Effector CD4-positive, alpha-beta T cell (primary cell): ENCODE measurements at regions not wholly inside any gene's neighbourhood (a gene's known extent, or its start where the extent isn't known, plus 50 kb on each side); places are given as distances from the start of the nearest gene placed in this dataset.

Source experiments
- DNase-seq: peaks from one replicate; pipeline ENCODE4 v3.0.0-alpha.2; 2020

GRCh38 chr9:78605041-78606000 lies 308.4 kb downstream of the PSAT1 start:
- no peak for DNase-seq

GRCh38 chr9:78606001-78606379 lies 309.1 kb downstream of the PSAT1 start:
- DNase-seq, result no peak

DNA sequence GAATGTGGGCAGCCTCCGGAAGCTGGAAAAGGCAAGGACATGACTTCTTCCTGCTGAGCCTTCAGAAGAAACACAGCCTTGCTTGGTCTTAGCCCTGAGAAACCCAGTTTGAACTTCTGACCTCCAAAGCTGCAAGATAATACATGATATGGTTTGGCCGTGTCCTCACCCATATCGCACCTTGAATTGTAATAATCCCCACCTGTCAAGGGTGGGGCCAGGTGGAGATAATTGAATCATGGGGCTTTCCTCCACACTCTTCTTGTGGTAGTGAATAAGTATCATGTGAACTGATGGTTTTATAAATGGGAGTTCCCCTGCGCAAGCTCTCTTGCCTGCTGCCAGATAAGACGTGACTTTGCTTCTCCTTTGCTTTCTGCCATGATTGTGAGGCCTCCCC lies 310.9 kb downstream of the PSAT1 start:
- no peak for DNase-seq

DNA sequence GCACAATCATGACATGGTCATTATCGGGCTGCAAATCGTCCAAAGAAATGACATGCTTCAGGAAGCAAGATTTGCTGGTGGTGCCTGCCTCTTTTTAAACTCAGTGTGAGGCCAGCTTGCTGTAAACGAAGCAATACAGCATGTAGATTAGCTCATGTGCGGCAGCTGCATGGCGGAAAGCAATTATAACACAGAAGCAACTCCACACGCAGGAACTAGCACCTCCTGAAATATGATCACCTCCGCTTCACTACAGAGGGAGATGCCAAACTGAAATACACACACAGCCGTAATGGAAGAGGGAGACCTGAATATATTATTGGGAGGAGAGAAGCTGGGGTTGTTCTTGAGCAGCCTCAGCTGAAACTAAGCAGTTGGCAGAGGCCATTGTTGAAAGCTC lies 312.5 kb downstream of the PSAT1 start:
- DNase-seq, result no peak

GRCh38 chr9:78612091-78612490 lies 315.2 kb downstream of the PSAT1 start:
- DNase-seq, result no peak

DNA sequence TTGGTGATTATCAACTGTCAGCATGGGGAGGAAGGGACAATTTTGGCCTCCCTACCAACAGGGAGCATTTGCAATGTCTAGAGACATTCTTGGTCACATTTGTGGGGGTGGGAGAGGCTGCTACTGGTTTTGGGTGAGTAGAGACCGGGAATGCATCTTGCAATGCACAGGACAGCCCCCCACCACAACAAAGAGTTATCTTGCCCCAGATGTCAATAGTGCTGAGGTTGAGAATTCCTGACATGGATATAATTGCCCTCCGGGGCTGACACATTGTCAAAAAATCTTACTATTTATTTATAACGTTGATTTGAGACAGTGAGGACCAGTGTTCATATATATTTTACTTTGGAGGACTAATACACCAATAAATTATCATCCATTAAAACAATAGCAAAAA lies 316.1 kb downstream of the PSAT1 start:
- DNase-seq, result no peak

GRCh38 chr9:78614892-78615291 lies 318.0 kb downstream of the PSAT1 start:
- DNase-seq, result no peak

GRCh38 chr9:78615372-78615771 lies 318.4 kb downstream of the PSAT1 start:
- DNase-seq, result no peak

DNA sequence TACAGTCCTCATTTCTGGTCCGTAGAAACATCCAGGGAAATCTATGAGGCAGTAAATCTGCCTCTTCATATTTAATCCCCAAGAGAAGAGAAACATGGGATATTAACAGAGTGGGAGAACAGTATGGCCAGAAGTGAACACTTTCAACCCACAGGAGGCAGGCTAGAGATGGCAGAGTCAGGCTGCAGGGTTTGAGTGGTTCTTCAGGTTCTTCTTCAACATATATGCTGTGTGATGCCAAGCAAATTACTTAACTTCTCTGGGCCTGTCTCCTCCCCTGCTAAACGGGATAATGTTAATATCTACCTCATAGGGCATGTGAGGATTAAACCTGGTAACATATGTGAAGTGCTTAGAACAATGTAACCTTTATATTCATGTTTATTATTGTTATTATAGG lies 321.8 kb downstream of the PSAT1 start:
- DNase-seq, result no peak

DNA sequence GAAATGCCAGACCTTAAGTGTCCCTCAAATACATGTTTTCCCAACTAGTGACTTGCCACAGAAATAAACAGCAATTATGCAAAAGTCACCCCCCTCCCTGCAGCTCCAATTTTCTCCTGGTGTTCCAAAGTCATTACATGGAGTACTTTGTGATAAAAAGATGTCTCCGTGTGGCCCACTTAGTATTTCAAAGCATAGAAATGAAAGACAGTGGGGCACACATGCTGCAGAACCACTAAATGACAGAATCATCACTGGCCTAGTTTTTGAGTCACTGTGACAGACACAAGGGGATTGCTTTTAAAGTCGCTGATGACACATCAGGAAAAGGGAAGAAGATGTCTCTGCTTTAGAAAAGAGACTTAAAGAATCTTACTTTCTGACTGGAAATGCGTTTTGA lies 323.4 kb downstream of the PSAT1 start:
- no peak for DNase-seq

DNA sequence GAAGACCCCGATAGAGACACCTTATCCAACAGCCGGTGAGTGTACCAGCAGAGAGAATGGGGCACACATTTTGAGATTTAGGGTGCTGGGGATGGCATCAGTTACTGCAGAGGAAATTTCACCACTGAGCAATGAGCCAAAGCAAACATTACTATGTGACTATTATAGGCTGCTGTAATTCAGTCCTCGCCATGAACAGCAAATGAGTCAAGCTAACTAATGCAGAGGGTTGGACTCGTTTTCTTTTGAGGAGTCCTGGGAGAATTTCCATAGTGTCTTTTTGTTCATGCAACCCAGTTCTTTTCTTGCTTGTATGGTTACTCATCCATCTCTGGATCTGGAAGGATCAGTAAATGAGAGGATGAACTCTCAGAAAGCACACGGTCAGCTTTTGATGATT lies 323.8 kb downstream of the PSAT1 start:
- no peak for DNase-seq

- DNase-seq, result no peak
These were observed 325.2 kb downstream of the PSAT1 start for GRCh38 chr9:78622126-78622525.

GRCh38 chr9:78626971-78627370 lies 330.0 kb downstream of the PSAT1 start:
- DNase-seq, result no peak

- DNase-seq, result no peak
These were observed 334.0 kb downstream of the PSAT1 start for GRCh38 chr9:78630966-78631365.

DNA sequence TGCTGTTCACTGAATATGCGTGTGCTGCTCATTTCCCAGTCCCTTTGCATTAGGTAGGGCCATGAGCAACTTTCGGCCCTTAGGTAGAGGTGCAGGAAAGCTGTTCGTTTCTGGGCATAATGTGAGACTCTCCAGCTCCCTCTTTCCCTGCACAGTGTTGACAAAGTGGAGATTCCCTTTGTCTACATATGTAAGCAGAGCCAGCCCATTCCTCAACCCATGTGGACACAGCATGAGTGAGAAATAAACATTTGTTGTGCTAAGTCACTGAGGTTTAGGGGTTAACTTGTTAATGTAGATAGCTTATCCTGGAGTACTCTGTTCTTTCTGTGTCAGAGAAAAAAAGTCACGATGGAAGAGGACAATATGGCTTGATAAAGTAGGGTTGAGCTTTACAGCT lies 343.8 kb downstream of the PSAT1 start:
- no peak for DNase-seq

GRCh38 chr9:78644359-78644758 lies 347.4 kb downstream of the PSAT1 start:
- no peak for DNase-seq

GRCh38 chr9:78654324-78654723 lies 357.4 kb downstream of the PSAT1 start:
- no peak for DNase-seq

DNA sequence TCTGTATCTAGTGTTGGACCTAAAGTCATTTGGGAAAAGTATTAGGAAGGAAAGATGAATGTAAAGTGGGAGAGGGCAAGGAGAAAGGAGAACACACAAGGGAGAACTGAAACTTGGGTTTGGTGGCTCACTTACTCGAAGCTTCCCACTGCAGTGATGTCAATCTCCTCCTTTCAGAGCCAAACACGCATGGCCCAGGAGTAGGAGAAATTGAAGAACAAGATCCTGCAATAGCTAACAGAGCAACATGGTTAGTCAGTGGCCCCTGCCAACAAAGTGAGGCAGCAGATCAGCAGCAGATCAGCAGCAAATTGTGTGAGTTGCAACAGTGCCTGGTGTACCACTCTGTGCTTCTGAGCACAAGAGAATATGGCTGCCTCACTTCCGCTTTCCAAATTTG lies 366.4 kb downstream of the PSAT1 start:
- DNase-seq, result no peak

GRCh38 chr9:78664370-78664769 lies 367.4 kb downstream of the PSAT1 start:
- no peak for DNase-seq

- DNase-seq, result no peak
These were observed 370.0 kb downstream of the PSAT1 start for GRCh38 chr9:78666818-78667414.

GRCh38 chr9:78668148-78668832 lies 371.4 kb downstream of the PSAT1 start:
- no peak for DNase-seq

GRCh38 chr9:78669591-78669990 lies 372.7 kb downstream of the PSAT1 start:
- no peak for DNase-seq

DNA sequence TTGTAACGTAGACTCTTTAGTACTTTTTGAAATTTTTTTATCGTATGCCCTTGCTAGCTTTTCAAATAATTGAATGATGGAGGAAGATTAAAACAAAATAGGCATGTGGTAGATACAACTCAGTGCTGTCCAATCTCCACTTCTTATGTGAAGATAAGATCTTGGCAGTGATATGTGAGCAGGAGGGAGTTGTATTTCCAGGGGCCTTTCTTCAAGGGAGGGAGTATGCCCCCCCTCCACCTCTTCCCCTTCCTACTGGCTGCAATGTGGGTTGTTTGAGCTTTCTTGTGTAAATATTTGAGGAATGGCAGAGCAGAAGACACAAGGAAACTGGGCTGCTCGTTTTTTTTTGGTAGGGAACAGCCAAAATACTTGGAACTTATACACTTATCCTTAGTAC lies 374.9 kb downstream of the PSAT1 start:
- DNase-seq, result no peak

GRCh38 chr9:78674874-78675273 lies 377.9 kb downstream of the PSAT1 start:
- DNase-seq, result no peak
